COLO668 (cell line): ENCODE measurements at regions not wholly inside any gene's neighbourhood (a gene's known extent, or its start where the extent isn't known, plus 50 kb on each side); places are given as distances from the start of the nearest gene placed in this dataset.

Source experiments
- DNase-seq: peaks from one replicate; lab custom pipeline; 2025; ENCODE audit not compliant: unreplicated experiment; lab: John Stamatoyannopoulos, UW

DNA sequence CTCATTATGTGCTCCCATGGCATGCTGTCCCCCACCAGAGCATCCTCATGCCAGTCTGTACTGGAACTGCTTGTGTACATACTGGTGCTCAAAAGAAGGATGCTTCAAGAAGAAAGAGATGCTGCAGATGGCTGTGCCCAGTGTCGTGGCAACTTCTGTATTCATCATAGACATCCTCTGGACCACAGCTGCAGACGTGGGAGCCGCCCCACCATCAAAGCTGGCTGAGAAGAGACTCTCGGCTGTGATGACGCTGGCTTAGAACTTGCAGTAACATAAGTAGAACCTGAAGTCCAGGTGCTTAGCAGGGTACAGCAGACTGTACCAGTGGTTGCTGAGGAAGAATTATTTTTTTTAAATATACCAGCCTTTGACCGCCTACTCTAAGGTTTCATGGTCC, 112.6 kb upstream of the ARHGAP5 start:
- no peak for DNase-seq

DNA sequence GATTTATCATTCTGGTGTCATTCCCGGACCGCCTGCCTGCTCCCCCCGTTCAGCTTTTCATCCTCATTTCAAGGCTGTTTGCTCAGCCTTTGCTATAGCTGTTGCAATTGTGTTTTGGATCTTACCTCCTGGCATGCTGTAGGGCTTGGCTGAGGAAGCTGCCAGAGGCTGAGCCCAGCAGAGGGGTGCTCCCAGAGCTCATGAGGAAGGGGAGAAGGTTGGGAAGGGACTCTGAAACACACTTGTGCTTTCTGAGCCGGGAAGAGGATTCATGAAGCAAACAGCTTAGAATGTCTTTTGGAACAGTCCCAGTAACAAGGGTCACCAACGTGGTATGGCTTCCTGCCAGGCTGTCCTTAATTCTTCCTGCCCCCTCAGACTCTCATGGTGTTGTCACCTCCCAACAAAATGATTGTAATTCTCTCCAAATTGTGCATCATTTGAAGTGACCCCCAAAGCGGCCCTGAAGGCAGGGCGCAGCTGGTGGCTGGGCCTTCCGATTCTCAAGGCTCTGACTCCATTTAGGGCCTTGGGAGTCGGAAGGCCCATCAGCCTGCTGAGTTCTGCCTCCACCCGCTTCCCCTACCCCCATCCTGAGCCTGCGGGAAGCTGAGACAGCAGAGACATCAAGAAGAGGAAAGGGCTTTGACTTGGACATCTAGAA, 111.9 kb upstream of the ARHGAP5 start:
- no peak for DNase-seq

DNA sequence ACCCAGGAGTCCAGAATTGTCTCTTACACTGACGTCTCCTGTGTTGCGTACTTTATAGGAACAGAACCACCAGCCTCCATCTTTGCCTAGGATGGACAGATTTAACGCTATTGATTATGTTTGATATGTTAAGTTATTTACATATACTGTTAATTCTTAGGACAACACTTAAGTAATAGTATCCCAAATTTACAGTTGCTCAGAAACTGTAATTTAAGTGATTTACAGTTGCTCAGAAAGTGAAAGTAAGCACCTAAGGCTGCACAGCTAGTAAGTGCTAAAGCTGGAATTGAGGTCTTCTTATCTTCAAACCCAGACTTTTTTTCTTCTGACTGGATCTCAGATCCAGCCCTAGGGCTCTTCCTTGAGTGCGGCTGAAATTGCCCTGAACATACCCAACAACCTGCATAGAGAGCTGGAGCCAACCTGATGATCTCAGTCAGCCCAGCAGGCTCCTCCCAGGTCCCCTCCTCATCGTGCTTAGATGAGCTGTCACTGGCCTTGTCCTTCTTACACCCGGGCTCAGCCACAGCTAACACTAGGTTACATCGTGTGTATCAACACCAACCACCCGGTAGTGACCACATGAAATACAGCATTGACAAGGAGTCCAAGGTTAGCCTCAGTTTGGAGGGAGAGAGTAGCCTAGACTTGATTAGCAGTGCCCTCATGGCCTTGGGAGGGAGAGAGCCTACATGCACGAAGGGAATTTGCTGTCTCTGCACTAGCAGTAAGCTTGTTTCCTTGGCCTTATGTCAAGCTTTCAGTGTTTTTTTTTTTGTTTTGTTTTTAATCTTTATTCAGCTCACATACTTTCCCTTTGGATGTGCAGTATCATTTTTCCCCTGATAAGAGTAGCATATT, 111.1 kb upstream of the ARHGAP5 start:
- DNase-seq: no peak

DNA sequence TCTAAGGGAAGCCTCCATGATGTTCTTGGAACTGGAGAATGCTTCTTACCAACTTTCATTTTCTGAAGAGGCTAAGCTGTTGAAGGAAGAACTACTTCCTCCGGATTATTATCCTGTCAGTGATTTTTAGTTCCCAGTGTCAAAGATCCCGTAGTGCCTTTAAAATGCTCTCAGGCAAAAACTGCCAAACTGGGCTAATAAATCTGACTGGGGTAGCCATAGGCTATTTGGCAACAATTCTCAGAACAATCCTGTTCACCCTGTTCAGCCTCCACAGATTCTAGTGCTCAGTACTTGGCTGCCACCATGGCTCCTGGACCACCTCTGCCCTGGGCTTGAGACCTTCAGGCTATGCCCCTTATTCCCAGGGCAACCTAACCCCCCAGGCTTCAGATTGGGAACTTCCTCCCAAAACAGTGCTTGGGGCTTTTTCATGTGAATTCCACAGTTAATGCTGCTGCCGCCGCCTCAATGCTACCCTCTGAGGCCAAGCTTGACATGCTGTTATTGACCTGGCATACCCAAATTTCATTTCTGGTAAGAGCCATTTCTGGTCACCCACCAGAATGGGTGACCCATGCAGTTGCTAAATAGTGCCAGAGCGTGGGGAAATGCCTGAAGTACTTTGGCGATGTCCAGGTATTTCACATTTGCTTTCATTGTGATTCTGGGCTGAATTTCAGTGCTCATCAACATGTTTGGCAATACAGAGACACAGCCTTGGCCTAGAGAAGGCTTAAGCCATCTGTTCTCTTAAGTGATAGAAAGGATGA, 110.0 kb upstream of the ARHGAP5 start:
- DNase-seq: no peak

DNA sequence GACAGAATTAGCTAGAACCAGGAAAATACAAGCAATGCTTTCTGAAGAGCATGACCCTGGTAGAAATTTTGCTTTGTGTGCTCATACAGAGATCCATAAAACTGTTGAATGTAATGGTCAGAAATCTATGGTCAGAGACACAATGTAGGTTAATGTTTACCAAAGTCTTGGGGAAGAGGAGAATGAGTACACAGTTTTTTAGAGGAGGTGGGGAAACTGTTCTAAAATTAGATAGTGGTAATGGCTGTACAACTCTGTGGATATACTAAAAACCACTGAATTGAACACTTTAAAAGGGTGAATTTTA, 109.5 kb upstream of the ARHGAP5 start:
- DNase-seq: no peak

DNA sequence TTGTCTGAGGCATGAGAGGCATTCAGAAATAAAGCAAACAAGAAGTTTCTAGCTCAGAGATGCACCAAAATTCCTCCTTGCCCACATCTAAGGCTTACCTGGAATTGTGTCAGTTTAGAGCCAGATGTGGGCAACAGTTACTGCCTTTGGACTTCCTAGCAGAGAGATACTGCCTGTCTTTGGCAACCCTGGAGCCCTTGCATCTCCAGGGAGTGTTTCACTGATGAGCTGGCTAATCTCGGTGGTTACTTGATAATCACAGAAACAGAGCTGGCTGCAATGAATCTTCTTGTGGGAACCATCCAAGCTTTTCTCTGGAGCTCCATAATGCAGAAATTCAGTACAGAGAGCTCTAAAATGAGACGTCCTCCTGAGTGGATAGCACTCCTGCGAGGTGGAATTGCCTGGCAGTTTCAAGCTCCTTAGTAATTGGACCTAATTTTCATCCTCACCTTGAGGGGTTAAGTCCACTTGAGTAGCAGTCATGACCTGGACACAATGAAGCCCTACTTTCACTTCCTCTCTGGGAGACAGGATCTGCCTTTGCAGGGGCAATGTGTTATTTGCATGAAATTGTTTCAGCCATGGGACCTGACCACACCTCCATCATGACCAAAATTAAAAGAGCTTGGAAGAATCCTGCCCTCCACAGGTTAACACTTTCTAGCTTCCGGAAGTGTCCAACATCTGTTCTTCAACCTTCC, 108.8 kb upstream of the ARHGAP5 start:
- DNase-seq: no peak

DNA sequence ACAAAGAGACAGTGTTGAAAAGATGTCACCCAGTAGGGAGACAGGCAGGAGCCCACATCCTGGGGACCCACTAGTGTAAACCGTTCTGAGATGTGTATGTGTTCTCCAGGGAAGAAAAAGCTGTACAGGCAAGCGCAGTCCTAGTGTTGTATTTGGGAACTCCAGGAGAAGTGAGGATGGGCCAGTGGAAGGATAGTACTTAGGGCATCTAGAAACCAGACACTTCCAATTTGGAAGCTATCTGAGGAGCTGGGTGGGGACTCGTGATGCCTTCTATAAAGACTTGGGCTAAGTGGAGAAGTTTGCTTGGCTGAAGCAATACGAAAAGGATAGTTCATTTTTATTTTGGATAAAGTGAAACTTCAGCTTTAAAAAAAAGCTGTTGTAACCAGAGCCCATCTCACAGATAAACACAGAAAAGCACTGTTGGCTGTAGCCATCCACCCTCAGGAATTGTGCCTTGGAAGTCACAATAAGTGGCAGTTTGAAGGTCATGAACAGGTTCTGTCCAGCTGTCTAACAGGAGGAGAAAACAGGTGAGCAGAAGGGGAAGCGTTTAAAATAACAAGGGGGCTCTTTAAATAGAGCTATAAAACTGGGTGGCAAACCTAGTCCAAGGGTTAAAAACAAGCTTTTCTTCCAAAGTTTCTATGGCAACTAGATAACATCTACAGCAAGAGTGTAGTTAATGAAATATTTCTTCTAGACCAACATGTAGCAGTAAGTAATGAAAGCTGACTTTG, 108.0 kb upstream of the ARHGAP5 start:
- no peak for DNase-seq

DNA sequence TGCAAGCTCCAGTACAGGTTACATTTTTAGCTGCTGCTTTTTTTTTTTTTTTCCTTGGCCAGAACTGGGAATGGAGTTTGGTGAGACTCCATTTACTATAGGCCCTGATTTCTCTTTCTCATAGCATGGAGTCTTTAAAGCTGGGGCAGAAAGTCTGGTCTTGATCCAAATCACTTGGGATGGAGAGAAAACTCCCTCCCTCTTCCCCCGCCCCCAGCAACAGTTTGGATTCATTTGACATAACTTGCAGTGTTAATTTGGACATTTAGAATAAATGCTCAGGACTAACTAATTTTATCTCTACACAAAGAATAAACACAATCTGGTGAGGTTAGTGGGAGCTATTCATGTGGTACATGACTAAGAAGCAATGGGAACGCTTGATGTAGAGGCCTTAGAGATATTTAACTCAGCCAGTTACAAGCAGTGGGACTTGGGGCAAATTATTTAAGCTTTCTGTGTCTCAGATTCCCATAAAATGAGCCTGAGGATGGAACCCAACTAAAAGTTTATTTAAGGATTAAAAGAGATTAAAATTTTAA, 107.3 kb upstream of the ARHGAP5 start:
- DNase-seq: no peak

DNA sequence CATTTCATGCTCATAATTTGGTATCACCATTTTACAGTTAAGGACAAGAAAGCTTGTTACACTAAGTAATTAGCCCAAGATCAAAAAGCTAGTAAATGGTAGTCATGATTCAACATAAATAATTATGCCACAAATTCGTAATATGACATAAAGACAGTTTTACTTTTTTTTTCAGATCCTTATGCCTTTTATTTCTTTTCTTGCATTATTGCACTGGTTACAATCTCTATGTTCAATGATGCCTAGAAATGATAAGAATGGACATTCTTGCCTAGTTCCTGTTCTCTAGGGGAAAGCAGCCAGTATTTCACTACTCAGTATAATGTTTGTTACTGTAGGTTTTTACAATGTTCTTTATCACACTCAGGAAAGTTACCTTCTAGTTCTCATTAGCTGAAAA, 106.4 kb upstream of the ARHGAP5 start:
- DNase-seq: no peak

DNA sequence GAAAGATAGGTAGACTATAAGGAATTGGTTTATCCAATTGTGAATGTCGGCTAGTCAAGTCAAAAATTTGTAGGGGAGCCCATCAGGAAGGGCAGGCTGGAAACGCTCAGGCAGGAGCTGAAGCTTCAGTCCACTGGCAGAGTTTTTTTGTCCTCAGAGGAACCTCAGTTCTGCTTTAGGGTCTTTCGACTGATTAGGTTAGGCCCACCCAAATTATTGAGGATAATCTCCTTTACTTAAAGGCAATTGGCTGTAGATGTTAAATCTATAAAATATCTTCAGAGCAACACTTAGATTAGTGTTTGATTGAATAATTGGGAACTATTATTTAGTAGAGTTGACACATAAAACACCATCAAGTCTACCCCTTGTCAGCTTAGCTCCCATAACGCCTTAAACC, 105.5 kb upstream of the ARHGAP5 start:
- no peak for DNase-seq

DNA sequence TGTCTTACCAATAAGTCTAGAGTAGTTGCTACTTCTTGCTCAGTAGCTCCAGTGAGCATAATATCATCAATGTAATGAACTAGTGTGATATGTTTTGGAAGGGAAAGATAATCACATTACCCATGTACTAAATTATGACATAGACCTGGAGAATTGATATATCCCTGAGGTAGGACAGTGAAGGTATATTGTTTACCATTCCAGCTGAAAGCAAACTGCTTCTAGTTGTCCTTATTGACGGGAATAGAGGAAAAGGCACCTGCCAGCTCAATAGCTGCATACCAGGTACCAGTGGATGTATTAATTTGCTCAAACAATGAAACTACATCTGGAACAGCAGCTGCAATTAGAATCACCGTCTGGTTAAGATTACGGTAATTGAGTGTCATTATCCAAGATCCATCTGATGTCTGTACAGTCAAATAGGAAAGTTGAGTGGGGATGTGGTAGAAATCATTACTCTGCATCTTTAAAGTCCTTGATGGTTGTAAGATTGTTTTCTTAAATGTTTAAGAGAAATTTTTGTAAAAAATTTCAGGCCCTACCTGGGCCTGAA, 100.0 kb upstream of the ARHGAP5 start:
- DNase-seq: no peak

DNA sequence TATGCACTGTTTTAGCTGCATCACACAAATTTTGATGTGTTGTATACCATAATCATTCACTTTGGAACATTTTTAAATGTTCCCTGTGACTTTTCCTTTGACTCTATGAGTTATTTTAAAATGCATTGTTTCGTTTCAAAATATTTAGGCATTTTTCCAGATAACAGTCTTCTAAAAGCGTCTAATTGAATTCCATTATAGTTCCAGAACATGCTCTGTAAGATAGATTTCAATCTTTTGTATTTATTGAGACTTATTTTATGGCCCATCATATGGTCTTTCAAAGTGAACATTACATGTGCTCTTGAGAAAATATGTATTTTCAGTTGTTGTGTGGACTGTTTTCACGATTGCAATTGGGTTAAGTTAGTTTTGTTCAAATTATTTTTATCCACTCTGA, 98.7 kb upstream of the ARHGAP5 start:
- no peak for DNase-seq

DNA sequence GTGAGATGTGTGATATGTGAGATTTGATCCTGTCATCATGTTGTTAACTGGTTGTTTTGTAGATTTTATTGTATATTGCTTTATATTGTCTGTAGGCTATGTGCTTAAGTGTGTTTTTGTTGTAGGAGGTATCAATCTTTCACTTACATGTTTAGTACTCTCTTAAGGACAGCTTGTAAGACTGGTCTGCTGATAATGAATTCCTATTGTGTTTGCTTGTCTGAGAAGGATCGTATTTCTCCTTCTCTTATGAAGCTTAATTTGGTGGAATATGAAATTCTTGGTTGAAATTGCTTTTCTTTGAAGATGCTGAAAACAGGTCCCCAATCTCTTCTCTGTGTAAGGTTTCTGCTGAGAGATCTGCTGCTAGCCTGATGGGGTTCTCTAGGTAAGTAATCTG, 94.5 kb upstream of the ARHGAP5 start:
- no peak for DNase-seq

DNA sequence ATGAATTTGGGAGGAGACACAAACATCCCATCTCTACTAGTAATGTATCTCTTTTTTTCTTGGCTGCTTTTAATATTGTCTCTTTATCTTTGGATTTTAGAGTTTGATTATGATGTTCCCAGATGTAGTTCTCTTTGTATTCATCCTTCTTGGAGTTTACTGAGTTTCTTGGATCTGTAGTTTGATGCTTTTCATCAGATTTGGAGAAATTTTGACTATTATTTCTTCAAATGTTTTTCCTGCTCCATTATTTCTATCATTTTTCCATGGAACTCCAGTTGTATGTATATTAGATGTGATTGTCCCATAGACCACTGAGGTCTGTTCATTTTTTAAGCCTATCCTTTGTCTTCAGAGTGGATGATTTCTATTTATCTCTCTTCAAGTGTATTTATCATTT, 90.7 kb upstream of the ARHGAP5 start:
- no peak for DNase-seq

DNA sequence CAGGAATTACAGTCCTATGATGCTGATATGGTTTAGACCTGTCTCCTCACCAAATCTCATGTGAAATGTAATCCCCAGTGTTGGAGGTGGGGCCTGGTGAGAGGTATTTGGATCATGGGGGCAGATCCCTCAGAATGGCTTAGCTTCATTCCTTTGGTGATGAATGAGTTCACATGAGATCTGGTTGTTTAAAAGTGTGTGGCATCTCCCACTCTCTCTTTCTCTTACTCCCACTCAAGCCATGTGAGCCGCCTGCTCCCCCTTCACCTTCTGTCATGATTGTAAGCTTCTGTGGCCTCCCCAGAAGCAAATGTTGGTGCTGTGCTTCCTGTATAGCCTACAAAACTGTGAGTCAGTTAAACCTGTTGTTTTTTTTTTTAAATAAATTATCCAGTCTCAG, 89.4 kb upstream of the ARHGAP5 start:
- no peak for DNase-seq

DNA sequence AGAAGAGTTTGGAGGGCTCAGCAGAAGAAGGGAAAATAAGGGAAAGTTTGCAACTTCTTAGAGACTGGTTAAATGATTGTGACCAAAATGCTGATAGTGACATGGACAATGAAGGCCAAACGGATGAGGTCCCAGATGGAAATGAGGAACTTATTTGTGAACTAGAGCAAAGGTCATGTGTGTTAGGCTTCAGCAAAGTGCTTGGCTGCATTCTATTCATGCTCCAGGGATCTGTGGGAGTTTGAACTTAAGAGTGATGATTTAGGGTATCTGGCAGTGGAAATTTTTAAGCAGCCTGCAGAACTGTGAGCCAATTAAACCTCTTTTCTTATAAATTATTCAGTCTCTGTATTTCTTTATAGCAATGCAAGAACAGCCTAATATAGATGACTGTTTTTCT, 88.9 kb upstream of the ARHGAP5 start:
- no peak for DNase-seq

DNA sequence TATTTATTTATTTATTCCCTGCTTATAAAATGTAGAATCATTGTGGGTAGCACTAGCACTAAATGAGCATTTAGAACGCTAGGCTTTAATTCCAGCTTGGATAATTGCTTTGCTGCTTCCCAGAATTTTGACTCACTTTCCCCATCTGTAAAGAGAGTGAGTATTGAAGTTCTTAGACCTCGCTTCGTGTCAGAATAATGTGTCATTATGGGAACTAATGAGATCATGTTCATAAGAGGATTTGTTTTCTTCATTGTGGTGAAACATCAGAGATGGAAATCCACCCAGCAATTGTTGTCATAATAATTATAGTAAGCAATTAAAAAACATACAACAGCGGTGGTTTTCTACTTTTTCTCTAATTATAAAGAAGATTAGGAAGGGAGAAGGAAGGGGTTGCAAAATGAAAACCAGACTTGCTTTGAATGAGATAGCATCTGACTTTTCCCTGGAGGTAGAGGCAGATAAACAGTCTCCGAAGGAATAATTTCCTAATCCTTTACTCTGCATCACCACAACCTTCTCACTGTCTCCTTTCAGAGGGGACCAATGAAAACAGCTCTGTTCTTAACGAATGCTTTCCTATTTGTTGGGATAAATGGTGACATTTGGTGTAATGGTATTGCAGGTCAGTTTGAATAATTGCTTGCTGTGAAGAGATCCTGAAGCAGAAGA, 86.8 kb upstream of the ARHGAP5 start:
- DNase-seq: no peak

DNA sequence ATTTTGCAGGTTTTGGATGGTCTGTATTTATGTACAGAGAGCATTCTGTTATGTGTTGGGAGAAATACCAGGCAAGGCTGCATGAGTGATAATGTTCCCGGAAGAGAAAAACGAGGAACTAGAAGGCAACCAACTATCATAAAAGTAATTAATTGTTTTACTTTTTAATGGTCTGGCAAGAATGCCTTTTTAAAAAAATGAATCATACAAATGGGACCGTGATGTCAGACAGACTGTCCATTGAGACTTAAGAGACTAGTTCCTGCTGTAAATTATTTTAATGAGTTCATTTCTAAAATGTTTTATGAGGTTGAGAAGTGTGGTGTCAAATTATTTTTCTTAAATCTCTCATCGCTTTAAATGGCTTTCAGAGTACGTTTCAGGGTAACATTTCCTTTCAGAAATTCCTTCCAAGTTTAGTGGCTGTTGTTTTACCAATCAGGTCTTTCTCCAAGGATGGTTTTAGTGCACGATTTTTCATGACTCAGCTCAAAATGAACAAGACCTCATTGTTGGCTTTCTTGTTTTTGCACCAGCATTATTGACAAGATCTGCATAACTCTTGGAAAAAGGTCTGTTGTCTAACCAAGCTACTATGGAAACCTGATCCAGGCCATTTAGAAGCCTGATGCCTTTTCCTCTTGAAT, 86.1 kb upstream of the ARHGAP5 start:
- DNase-seq: no peak

DNA sequence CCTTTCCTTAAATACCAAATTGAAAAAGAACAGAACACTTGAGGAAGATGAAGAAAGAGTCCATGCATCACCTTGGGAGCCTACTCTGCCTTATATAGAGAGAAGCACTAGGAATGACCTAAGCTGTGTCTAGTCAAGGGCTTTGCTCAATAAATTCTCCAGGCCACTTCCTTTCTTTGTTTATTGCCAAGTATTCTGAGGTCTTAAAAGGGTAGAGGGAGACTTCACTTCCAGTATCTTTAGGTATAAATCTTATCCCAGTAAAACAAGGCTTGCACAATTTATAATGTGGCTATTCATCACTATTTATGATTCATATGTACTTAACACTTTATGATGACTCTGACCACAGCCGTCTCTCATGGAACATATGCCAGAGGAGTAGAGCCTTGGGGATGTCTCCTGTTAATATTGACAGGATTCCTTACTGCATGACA, 85.1 kb upstream of the ARHGAP5 start:
- no peak for DNase-seq
